Lung (tissue), 11 donors: ENCODE measurements at regions not wholly inside any gene's neighbourhood (a gene's known extent, or its start where the extent isn't known, plus 50 kb on each side); places are given as distances from the start of the nearest gene placed in this dataset.

Experiments
- ATAC-seq: fragments of 200-7000 bp; cut with Tn5 transposase; one replicate; pipeline ENCODE4 v1.9.1; 2020; ENCODE audit warnings: moderate number of reproducible peaks; ENCODE audit not compliant: insufficient read depth, low FRiP score
- DNase-seq, 3 donors: peaks; one replicate each; pipeline ENCODE4 v3.0.0-alpha.2; 2013 to 2017
- H3K27ac ChIP-seq, 2 donors: one replicate each; pipeline ENCODE4 v1.5.1; 2013; ENCODE audit warnings: mild to moderate bottlenecking in 2 of 2, moderate library complexity in 2 of 2, control low read depth in 1 of 2, inconsistent platforms in 1 of 2, low read depth in 1 of 2, low read length in 1 of 2
- H3K27me3 ChIP-seq, 3 donors: one replicate each; pipeline ENCODE4 v1.5.1; 2013; ENCODE audit warnings: low read length in 2 of 3; ENCODE audit not compliant: control insufficient read depth in 3 of 3, insufficient read depth in 3 of 3
- H3K36me3 ChIP-seq, 4 donors: one replicate each; pipeline ENCODE4 v1.5.1; 2013; ENCODE audit warnings: low read length in 4 of 4, mild to moderate bottlenecking in 1 of 4, moderate library complexity in 1 of 4; ENCODE audit not compliant: control insufficient read depth in 4 of 4, insufficient read depth in 4 of 4
- H3K4me1 ChIP-seq, 5 donors: one replicate each; pipeline ENCODE4 v1.5.1; 2013; ENCODE audit warnings: low read length in 5 of 5, mild to moderate bottlenecking in 2 of 5, moderate library complexity in 1 of 5; ENCODE audit not compliant: control insufficient read depth in 5 of 5, insufficient read depth in 5 of 5
- H3K4me3 ChIP-seq: one replicate; pipeline ENCODE4 v1.5.1; 2013; ENCODE audit warnings: mild to moderate bottlenecking, control low read depth, moderate library complexity
- H3K9ac ChIP-seq, 2 donors: one replicate each; pipeline ENCODE4 v1.5.1; 2013; ENCODE audit warnings: low read length in 2 of 2, control low read depth in 1 of 2; ENCODE audit not compliant: insufficient read depth in 1 of 2
- H3K9me3 ChIP-seq, 4 donors: one replicate each; pipeline ENCODE4 v1.5.1; 2013; ENCODE audit warnings: low read length in 3 of 4, mild to moderate bottlenecking in 1 of 4, moderate library complexity in 1 of 4; ENCODE audit not compliant: control insufficient read depth in 4 of 4, insufficient read depth in 3 of 4
- WGBS, 2 donors: extraction: QIAGEN DNeasy Blood & Tissue Kit; methylation state at CpG; one replicate each; pipeline ENCODE4 v1.1.7; 2013; 5-methylcytosine and 5-hydroxymethylcytosine counted together
- TF ChIP-seq, protein P1 (sequence below): IDR thresholded peaks from 2 replicates; pipeline ENCODE4 v1.5.1; 2012; ENCODE audit warnings: mild to moderate bottlenecking; ENCODE audit errors: control extremely low read depth, extremely low read depth
- donor health status: control.
- donor health status: control.
- donor health status: Bipolar disorder and iron deficiency.
- donor health status: healthy.
- donor health status: DM: yes; HTN: yes; CAD: no.

DNA sequence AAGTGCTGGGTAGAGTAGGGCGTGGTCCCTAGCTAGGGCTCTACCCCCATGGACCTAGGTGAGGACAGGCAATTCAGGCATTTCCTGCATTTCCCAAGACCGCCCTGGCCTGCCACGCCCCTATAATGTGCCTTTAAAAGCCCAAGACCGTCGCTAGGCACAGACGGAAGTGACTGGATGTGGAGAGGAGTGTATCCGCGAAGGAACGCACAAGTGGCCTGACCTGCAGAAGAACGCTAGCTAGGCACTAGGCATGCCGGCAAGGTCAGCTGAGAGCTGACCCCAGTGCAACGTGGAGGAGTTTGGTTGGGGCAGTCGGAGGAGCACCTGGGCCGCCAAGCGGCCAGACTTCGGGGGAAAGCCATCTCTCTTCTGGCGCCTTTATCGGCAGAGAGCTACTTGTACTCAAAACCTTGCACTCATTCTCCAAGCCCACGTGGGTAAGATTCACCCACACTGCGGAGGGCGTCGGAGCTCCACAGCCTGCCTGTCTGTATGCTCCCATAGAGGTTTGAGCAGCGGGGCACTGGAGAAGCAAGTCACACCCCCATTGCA lies 370.0 kb downstream of the FGF9 start:
- Histone ChIP-seq H3K36me3 (no peaks in the 10 kb centered on the region), H3K9me3 (peaks cover 0 to 3% (median 0%) of the 10 kb centered on the region in 4 donors), H3K4me3 (no peak overlapping the region), H3K9ac (no peak overlapping the region), H3K27me3 (no peaks in the 10 kb centered on the region), H3K27ac (no peak overlapping the region), H3K4me1 (no peaks in the 10 kb centered on the region)
- WGBS, 2 donors, result 85% methylated on average over 23 of the region's 23 CpGs
- no peak for DNase-seq
- TF ChIP-seq, protein P1, sequence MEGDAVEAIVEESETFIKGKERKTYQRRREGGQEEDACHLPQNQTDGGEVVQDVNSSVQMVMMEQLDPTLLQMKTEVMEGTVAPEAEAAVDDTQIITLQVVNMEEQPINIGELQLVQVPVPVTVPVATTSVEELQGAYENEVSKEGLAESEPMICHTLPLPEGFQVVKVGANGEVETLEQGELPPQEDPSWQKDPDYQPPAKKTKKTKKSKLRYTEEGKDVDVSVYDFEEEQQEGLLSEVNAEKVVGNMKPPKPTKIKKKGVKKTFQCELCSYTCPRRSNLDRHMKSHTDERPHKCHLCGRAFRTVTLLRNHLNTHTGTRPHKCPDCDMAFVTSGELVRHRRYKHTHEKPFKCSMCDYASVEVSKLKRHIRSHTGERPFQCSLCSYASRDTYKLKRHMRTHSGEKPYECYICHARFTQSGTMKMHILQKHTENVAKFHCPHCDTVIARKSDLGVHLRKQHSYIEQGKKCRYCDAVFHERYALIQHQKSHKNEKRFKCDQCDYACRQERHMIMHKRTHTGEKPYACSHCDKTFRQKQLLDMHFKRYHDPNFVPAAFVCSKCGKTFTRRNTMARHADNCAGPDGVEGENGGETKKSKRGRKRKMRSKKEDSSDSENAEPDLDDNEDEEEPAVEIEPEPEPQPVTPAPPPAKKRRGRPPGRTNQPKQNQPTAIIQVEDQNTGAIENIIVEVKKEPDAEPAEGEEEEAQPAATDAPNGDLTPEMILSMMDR, result no peak
- ATAC-seq, result no peak

DNA sequence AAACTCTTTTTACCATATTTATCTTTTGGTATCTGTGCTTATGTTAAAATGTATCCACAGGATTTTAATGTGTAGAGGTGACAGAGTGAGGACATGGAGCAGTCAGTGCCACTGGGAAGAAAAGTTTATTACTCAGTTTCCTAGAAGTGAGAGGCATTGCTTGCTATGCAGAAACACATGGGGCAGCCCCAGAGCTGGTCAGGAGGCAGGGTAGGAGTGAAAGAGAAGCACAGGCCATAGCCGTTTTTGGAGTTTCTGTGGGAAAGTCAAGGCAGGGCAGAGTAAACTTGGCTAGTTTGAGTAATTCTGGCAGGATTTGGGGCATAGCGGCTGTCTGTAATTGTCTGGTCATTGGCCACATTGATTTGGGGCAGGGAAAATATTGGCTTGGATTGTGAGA lies 370.9 kb downstream of the FGF9 start:
- Histone ChIP-seq H3K36me3 (no peaks in the 10 kb centered on the region), H3K27me3 (no peaks in the 10 kb centered on the region), H3K4me3 (no peak overlapping the region), H3K9ac (no peak overlapping the region), H3K27ac (no peak overlapping the region), H3K4me1 (no peaks in the 10 kb centered on the region), H3K9me3 (peaks cover 0 to 3% (median 0%) of the 10 kb centered on the region in 4 donors)
- DNase-seq (no peak), ATAC-seq (no peak)
- TF ChIP-seq, protein P1, result no peak
- 85 to 93% methylated on average over 2 of the region's 2 CpGs for WGBS, 2 donors

DNA sequence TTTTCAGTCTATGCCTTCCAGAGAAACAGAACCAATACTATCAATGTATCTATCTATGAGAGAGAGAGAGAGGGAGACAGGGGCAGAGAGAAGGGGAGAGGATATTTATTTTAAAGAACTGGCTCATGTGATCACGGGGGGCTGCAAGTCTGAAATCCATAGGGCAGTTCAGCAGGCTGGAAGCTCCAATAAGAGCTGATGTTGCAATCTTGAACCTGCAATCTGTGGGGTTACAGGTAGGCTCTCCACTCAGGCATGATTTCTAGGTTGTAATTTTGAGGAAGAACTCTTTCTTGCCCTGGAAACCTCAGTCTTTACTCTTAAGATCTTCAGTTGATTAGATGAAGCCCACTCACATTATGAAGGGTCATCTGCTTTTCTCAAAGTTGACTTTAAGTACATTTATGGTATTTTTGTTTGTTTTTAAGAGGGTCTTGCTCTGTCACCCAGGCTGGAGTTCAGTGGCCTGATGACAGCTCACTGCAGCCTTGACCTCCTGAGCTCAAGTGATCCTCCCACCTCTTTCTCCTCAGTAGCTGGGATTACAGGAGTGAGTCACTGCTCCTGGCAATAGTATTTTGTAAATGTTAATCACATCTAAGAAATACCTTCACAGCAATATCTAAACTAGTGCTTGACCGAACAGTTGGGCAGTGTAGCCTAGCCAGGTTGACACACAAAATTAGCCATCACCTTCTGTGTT lies 376.4 kb downstream of the FGF9 start:
- Histone ChIP-seq H3K9ac (no peak overlapping the region), H3K27me3 (no peaks in the 10 kb centered on the region), H3K4me1 (no peaks in the 10 kb centered on the region), H3K4me3 (no peak overlapping the region), H3K27ac (no peak overlapping the region), H3K9me3 (no peaks in the 10 kb centered on the region), H3K36me3 (no peaks in the 10 kb centered on the region)
- no peak for ATAC-seq
- TF ChIP-seq, protein P1, result no peak
- WGBS, 2 donors, result 93 to 96% methylated on average over 2 of the region's 2 CpGs
- DNase-seq, result no peak

DNA sequence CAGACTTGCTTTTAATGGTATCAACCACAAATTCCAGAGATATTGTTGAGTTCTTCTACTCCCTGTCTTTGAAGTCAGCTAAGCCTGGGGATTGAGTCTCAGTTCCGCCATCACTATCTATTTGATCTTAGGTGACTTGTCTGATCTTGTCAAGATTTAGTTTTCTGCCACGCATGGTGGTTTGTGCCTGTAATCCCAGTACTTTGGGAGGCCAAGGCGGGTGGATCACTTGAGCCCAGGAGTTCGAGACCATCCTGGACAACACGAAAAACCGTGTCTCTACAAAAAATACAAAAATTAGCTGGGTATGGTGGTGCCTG lies 376.9 kb downstream of the FGF9 start:
- Histone ChIP-seq H3K9ac (no peak overlapping the region), H3K27me3 (no peaks in the 10 kb centered on the region), H3K9me3 (no peaks in the 10 kb centered on the region), H3K4me3 (no peak overlapping the region), H3K27ac (no peak overlapping the region), H3K4me1 (no peaks in the 10 kb centered on the region), H3K36me3 (no peaks in the 10 kb centered on the region)
- ATAC-seq, result no peak
- TF ChIP-seq, protein P1, result no peak
- no peak for DNase-seq
- WGBS, 2 donors, result 89 to 94% methylated on average over 6 of the region's 6 CpGs
